ENCODE measurements at regions not wholly inside any gene's neighbourhood (a gene's known extent, or its start where the extent isn't known, plus 50 kb on each side); places are given as distances from the start of the nearest gene placed in this dataset.

DNA sequence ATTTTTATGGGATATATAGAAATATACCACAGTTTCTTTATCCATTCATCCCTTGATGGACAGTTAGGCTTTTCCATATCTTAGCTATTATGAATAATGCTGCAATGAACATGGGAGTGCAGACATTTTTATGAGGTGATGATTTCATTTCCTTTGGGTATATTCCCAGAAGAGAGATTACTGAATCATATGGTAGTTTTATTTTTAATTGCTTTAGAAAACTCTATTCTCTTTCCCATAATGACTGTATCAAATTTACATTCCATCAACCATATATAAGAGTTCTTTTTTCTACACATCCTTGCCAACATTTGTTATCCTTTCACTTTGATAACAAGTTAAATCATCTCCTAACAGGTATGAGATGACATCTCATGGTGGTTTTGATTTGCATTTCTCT lies 821.6 kb downstream of the TLE1 start:
- no peak for DNase-seq (ENCODE audit: low read depth in 4 of 4, low spot score in 1 of 4)

- no peak for DNase-seq (ENCODE audit: low read depth in 4 of 4, low spot score in 1 of 4)
Observed at GRCh38 chr9:80866576-80867227, 822.6 kb downstream of the TLE1 start.

DNA sequence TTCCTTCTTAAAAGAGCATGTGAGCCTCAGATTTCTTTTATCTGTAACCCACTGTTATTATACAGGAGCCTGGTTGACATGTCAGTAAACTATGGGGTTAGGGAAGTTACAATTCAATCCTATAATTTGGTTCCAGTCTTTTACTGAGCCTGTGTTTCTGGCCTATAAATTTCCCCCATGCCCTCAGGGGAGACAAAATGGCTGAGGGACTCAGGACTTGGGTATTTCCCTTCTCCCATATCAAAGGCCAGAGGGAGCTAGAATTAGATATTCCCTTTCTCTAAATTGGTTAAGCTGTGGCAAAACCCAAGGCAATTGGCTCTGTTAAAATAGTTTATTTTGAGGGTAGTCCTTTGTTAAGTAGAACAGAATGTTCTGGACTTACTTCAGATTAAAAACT lies 823.2 kb downstream of the TLE1 start:
- DNase-seq (ENCODE audit: low read depth in 4 of 4, low spot score in 1 of 4): no peak

DNA sequence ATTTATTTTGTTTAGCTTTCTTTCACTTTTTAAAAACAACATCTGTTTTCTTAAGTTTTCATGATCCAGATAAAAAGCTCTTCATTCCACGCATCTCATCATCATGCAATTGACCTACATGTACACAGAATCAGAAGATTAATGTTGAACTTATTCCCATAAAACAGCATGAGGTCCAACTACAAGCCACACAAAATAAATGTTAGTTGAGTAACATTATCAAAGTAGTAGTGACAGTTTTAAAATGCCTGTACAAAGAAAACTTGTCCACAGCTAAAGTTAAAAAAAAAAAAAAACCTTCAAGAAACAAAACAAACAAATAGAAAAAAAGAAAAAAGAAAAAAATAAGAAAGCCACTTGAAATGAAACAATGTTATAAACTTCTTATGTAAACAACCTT lies 846.3 kb downstream of the TLE1 start:
- DNase-seq (ENCODE audit: low read depth in 4 of 4, low spot score in 1 of 4): no peak

DNA sequence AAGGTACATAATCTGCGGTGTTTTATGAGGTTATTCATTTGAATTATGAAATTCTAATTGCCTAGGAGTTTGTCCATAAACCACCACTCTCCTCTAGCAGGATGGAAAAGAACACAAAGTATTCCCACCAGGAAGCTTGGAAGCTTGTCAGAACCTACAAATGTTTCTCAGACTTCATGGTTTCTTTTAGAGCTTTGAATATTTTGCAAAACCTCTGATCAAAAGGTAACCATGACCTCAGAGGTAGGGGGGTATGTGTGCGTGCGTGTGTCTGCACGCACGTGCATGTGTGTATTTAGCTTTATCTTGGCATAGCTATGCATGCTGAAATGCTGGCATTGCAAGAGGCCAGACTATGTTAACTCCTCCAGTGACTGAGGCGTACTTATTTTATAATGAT lies 847.0 kb downstream of the TLE1 start:
- no peak for DNase-seq (ENCODE audit: low read depth in 4 of 4, low spot score in 1 of 4)

GRCh38 chr9:80841888-80842287 lies 847.5 kb downstream of the TLE1 start:
- no peak for DNase-seq (ENCODE audit: low read depth in 4 of 4, low spot score in 1 of 4)

DNA sequence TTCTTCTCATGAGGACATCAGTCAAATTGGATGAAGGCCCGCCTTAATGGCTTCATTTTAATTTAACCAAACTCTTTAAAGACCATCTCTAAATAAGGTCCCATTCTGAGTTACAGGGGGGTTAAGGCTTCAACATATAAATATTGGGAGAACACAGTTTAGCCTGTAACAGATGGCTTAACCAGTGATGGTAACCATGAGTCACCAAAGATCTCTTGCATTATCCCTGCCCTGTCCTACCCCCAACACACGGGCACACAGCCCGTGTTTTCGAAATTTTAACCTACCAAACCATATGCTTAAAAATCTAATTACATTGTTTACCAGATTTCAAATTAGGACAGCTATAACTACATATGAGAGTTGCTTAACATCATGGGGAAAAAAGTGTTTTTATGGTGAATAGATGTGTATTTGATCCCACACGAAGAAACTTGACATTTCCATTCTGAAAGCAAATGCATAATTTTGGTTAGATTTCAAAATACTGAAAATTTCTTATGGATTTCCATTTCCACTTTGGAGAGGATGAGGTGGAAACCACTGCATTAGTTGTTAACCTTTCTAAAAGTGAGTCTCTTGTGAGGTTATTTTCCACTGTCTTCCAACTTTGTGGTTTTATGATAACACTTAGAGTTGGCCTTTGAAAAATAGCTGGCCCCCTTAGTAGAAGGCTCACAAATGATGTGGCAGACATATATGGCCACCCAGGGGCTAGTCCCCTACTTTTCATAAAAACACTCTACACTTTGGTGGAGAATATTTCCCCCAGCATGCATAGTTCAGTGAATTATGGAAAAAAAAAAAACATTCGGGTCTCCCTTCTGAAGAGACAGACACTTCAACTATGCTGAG lies 849.3 kb downstream of the TLE1 start:
- no peak for DNase-seq (ENCODE audit: low read depth in 4 of 4, low spot score in 1 of 4)

- DNase-seq (ENCODE audit: low read depth in 4 of 4, low spot score in 1 of 4): no peak
Observed at GRCh38 chr9:80836013-80836412, 853.3 kb downstream of the TLE1 start.

DNA sequence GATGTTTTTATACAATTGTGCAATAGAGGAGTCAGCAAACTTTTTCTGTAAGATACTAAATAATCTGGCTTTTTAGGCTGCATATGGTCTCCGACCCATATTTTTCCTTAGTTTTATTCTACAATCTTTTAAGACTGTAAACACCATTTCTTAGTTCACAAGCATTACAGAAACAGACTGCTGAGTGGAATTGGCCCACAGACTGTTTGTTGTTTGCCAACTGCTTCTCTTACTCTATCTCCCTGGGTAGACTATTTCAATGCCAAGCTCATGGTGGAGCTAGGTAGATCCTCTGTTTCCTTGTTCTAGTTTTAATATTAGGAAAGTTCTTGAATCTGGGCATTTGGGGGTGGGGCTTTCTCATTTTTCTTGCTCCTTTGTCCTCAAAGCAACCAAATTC lies 857.6 kb downstream of the TLE1 start:
- DNase-seq (ENCODE audit: low read depth in 4 of 4, low spot score in 1 of 4): no peak

DNA sequence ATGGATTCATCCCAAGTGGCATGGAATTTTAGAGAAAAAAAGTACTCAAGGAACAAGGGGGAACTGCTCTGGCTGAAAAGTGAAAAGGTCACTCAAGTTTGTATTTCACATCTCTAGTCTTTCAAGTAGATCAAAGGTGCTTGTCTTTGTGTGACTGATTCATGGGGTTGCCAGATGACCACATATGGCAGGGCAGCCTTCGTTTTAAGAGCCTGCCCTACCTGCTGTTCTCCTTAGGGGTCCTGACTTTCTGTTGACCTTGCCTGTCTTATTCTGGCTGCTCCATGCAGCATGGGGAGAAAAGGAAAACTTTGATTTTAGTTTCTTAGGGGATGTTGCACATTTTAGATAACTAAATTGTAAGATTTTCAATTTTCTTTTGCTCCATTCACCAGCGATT lies 877.7 kb downstream of the TLE1 start:
- DNase-seq (ENCODE audit: low read depth in 4 of 4, low spot score in 1 of 4): no peak

- no peak for DNase-seq (ENCODE audit: low read depth in 4 of 4, low spot score in 1 of 4)
Observed at GRCh38 chr9:80811003-80811402, 878.3 kb downstream of the TLE1 start.

GRCh38 chr9:80806671-80807070 lies 882.7 kb downstream of the TLE1 start:
- no peak for DNase-seq (ENCODE audit: low read depth in 4 of 4, low spot score in 1 of 4)

GRCh38 chr9:80804873-80805272 lies 884.5 kb downstream of the TLE1 start:
- no peak for DNase-seq (ENCODE audit: low read depth in 4 of 4, low spot score in 1 of 4)

- no peak for DNase-seq (ENCODE audit: low read depth in 4 of 4, low spot score in 1 of 4)
Observed at GRCh38 chr9:80797831-80798688, 891.3 kb downstream of the TLE1 start.

DNA sequence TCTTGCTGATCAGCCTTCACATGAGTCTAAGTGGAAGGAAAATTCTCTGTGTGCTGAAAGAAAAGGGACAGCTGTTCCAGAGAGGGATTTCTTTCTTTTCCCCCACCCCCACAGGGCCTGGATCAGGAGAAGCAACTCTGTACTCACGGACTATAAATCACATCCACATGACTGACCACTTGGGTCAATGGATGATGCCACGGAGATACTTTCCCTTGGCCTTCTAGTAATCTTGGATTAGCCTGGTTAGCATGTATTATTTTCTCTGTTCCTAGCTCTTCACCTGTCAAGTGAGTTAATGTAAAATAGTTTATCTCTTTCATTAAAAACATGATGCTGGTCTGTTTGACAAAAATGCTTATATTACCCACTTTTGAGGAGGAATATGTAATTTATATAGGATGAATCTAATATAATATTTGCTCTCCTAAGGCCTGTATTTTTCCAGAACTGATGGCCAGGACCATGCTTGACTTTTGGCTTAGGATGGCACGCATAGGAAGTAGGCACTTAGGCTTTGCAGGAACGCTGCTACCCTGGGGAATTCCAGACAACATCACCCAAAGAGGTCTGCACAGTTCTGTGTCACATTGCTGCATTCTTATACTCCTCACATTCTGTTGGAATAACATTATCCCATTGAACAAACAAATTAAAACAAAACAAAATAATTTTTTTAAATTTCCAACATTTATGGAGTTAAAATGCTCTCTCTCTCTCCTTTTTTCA lies 892.1 kb downstream of the TLE1 start:
- no peak for DNase-seq (ENCODE audit: low read depth in 4 of 4, low spot score in 1 of 4)

DNA sequence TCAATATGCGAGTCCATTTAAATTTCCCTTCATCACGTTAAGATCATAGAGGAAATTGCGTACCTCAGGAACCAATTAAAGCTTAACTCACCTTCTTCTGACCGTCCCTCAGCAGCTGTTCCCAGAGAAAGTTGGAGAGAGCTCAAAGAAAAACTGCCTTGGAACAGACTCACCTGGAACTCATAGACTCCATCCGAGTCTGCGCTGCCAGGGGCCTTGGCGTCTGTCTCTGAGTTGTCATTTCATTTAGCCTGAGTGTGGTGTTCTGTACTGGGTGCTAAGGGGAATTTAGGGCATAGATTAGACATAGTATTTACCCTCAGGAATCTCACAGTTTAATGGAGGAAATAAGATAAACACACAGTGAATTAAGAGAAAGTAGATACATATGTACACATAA lies 892.7 kb downstream of the TLE1 start:
- no peak for DNase-seq (ENCODE audit: low read depth in 4 of 4, low spot score in 1 of 4)

DNA sequence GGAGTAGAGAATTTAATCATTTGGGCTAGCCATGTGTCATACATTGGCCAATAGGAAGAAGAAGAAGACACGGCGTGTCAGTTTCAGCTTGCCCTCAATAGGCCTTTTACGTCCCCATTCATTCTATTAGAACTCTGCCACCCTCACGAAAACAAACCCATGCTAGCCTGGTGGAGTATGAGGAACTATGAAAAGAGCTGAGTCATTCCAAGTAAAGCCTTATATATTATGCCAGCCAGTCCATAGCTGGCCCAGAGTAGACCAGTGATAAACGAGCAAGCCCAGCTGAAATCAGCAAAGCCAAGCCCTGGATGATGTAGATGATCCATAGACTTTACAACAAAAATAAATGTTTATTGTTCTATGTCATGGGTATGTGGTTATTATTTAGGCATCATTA lies 895.1 kb downstream of the TLE1 start:
- DNase-seq (ENCODE audit: low read depth in 4 of 4, low spot score in 1 of 4): no peak

DNA sequence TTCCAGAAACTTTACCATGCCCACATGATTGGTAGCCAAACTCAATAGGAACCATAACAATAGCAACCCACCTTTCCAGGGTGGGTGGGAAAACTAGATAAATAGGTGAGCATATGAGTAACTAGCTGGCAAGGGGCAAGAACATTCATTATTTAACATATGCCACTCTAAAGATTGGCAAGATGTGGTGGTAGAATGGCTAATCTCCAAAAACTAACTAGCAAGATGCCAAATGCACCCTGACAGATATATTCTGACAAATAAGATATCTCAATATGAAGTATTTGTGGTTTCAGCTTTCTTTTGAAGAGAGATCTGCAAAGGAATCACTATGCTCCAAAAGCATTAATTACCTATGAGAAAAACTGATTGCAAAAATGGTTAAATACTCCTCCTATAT lies 895.6 kb downstream of the TLE1 start:
- DNase-seq (ENCODE audit: low read depth in 4 of 4, low spot score in 1 of 4): no peak

DNA sequence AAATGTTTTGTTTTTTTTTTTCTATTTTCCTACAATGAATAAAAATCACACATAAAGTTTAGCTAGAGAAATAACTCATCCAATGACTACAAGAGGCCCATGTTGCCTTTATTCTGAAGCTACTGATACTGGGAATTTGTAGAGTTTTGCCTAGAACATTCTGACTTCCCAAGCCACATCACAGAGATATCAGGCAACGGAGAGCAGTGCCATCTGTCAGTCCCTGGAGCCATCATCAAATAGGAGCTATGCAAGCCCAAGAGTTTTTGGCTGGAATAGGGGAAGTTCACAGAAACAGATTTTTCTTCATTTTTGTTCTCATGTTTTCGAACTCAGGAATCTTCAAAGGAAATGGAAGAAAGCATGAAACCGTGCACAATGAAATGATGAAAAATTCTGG lies 896.6 kb downstream of the TLE1 start:
- no peak for DNase-seq (ENCODE audit: low read depth in 4 of 4, low spot score in 1 of 4)

DNA sequence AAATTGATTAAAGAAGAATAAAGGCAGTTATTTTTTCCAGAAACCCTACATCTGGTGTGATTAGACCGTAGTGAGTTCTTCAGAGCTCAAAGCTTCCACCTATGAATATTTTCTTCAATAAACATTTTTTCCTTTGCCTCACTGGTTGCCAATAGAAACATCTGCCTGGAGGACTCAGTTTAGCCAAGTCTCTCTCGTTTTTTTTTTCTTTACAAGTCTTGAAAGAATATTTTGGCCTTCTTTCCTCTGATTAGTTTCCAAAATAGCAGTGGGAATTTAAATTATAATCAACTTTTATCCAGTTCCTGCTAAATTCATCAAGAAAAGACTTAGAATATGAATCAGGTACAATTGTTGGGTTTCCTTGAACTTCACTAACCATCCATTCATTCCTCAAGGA lies 897.5 kb downstream of the TLE1 start:
- no peak for DNase-seq (ENCODE audit: low read depth in 4 of 4, low spot score in 1 of 4)

- DNase-seq (ENCODE audit: low read depth in 4 of 4, low spot score in 1 of 4): no peak
Observed at GRCh38 chr9:80790764-80791163, 898.6 kb downstream of the TLE1 start.
